Testis (tissue), 2 donors: ENCODE measurements at regions not wholly inside any gene's neighbourhood (a gene's known extent, or its start where the extent isn't known, plus 50 kb on each side); places are given as distances from the start of the nearest gene placed in this dataset.

Experiments
- DNase-seq: peaks from one replicate; pipeline ENCODE4 v3.0.0-alpha.2; 2019
- H3K27ac ChIP-seq, 2 donors: fragments of 200-600 bp; sonication (generic); one replicate each; pipeline ENCODE4 v1.5.1; 2019
- H3K27me3 ChIP-seq: fragments of 200-600 bp; sonication (generic); one replicate; pipeline ENCODE4 v1.5.1; 2019
- H3K36me3 ChIP-seq: fragments of 200-600 bp; sonication (generic); one replicate; pipeline ENCODE4 v1.5.1; 2017; ENCODE audit warnings: low read depth; ENCODE audit errors: missing control alignments
- H3K4me1 ChIP-seq: fragments of 200-600 bp; sonication (generic); one replicate; pipeline ENCODE4 v1.5.1; 2019
- H3K4me3 ChIP-seq, 2 donors: fragments of 200-600 bp; sonication (generic); one replicate each; pipeline ENCODE4 v1.5.1; 2017 to 2019
- H3K9me3 ChIP-seq: fragments of 200-600 bp; sonication (generic); one replicate; pipeline ENCODE4 v1.5.1; 2017
- POLR2A ChIP-seq: fragments of 450-650 bp; IDR thresholded peaks from one replicate; pipeline ENCODE4 v1.6.1; 2017; ENCODE audit warnings: antibody characterized with exemption, mild to moderate bottlenecking, moderate library complexity
- WGBS, 2 donors: methylation state at CpG; one replicate each; pipeline ENCODE4 v1.1.5; 2018; 5-methylcytosine and 5-hydroxymethylcytosine counted together
- intact Hi-C: fragments of 100-400 bp; cut with DNase I; formaldehyde crosslinking; loops from one replicate; pipeline ENCODE4 v1.15.1; 2023; ENCODE audit warnings: low total_unique reads
- TF ChIP-seq, protein P1 (sequence below), 3 experiments: fragments of 450-650 bp in 2 of 3; fragments of 200-600 bp in 1 of 3; sonication (generic) in 1 of 3; IDR thresholded peaks; one replicate each; pipeline ENCODE4 v1.5.1; 2016 to 2019; ENCODE audit warnings: antibody characterized with exemption in 3 of 3, mild to moderate bottlenecking in 2 of 3, moderate library complexity in 1 of 3

DNA sequence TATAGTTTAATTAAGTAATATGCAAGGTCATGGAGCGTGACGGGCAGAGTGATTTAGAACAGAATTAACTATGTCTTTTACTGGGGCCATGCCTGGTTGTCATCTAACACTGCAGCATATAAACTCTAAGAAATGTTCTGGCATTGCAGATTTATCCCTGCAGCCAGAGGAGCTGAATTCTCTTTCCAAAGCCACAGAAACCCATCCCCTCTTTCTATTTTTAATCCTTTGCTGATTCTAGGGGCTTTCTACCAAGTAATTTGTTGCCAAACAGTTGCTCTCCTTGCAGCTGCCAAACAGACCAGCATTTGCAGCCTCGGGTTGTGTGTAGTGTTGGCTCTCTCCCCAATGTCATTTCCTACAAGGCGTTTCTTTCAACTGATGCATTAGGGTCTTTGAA is 243.2 kb upstream of the MON1B start:
- Histone ChIP-seq H3K4me3 (no peak overlapping the region), H3K9me3 (no peaks in the 10 kb centered on the region), H3K27me3 (no peaks in the 10 kb centered on the region), H3K36me3 (no peaks in the 10 kb centered on the region), H3K4me1 (no peaks in the 10 kb centered on the region), H3K27ac (no peak overlapping the region)
- 47 to 49% methylated on average over 4 of the region's 4 CpGs for WGBS, 2 donors
- TF ChIP-seq, protein P1, sequence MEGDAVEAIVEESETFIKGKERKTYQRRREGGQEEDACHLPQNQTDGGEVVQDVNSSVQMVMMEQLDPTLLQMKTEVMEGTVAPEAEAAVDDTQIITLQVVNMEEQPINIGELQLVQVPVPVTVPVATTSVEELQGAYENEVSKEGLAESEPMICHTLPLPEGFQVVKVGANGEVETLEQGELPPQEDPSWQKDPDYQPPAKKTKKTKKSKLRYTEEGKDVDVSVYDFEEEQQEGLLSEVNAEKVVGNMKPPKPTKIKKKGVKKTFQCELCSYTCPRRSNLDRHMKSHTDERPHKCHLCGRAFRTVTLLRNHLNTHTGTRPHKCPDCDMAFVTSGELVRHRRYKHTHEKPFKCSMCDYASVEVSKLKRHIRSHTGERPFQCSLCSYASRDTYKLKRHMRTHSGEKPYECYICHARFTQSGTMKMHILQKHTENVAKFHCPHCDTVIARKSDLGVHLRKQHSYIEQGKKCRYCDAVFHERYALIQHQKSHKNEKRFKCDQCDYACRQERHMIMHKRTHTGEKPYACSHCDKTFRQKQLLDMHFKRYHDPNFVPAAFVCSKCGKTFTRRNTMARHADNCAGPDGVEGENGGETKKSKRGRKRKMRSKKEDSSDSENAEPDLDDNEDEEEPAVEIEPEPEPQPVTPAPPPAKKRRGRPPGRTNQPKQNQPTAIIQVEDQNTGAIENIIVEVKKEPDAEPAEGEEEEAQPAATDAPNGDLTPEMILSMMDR (IDR thresholded peaks at IDR 0.05), result no peak
- TF ChIP-seq POLR2A, result no peak
- no peak for DNase-seq
- intact Hi-C loops, result no loop called here

DNA sequence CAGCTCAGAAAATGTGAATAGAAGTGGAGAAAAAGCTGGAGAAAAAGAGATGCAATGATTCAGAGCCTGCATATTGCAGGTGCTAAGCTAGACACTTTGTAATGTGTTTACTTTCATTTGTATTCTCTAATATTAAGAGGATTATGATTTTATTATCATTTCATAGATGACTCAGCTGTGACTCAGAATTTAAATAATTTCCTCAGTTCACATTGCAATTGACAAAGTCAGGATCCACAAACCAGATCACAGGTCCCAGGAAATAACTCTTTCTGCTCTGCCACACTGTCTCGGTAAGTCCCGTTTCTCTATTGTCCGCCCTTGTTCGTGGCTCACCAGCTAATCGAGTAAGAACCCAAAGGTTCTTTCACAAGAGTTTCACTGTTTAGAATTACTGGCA is 235.4 kb upstream of the MON1B start:
- no peak overlapping the region for H3K4me3 ChIP-seq
- no peak overlapping the region for H3K27ac ChIP-seq
- intact Hi-C loops, result no loop called here
- H3K4me1 ChIP-seq, result no peaks in the 10 kb centered on the region
- H3K27me3 ChIP-seq, result no peaks in the 10 kb centered on the region
- TF ChIP-seq, protein P1 (IDR thresholded peaks at IDR 0.05), result no peak
- TF ChIP-seq POLR2A, result no peak
- 77 to 84% methylated on average over 5 of the region's 5 CpGs for WGBS, 2 donors
- DNase-seq, result no peak
- no peaks in the 10 kb centered on the region for H3K36me3 ChIP-seq
- H3K9me3 ChIP-seq, result no peaks in the 10 kb centered on the region

DNA sequence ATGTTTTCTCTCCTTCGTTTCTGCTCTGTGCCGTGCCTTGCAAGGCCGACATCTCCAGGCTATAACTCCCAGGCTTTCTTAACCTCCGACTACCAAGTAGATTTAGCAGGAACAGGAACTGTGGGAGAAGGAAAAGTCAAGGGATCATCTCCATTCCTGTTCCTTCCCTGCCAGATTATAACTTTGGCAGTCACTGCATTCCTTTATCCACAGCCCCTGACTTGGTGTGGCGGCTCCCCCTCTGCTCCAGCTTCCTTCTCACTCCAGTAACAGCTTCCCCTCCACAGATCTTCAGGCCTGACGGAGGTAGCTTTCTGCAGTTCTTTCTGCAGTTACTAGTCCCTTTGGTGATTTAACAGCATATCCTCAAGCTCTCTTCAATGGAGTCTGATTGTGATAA is 234.6 kb upstream of the MON1B start:
- Histone ChIP-seq H3K4me3 (no peak overlapping the region), H3K9me3 (no peaks in the 10 kb centered on the region), H3K27ac (no peak overlapping the region), H3K4me1 (no peaks in the 10 kb centered on the region), H3K27me3 (no peaks in the 10 kb centered on the region), H3K36me3 (no peaks in the 10 kb centered on the region)
- 45 to 47% methylated on average over 6 of the region's 6 CpGs for WGBS, 2 donors
- TF ChIP-seq, protein P1 (IDR thresholded peaks at IDR 0.05), result no peak
- no peak for TF ChIP-seq POLR2A
- intact Hi-C loops, result no loop called here
- no peak for DNase-seq

DNA sequence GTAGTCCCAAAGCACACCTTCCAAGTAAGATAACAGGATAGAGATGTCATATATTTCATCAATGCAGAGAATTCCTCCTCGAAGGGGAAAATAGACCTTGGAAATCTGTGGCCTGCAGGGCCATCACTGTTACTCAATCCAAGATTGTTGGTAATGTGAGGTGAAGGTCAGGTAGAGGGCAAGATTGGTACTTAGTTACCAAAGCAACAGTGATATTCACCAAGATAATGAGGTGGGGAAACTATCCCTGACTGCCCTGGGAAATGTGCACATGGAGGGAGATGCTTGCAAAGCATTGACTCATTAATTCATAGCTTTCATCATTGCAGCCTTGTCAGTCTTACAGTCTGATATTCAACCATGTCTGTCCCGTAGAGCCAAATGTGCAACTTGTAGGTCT is 234.1 kb upstream of the MON1B start:
- no peaks in the 10 kb centered on the region for H3K27me3 ChIP-seq
- intact Hi-C loops, result no loop called here
- H3K36me3 ChIP-seq, result no peaks in the 10 kb centered on the region
- no peaks in the 10 kb centered on the region for H3K9me3 ChIP-seq
- no peak overlapping the region for H3K27ac ChIP-seq
- 49 to 53% methylated on average over 2 of the region's 2 CpGs for WGBS, 2 donors
- no peak for DNase-seq
- TF ChIP-seq, protein P1 (IDR thresholded peaks at IDR 0.05), result no peak
- no peak for TF ChIP-seq POLR2A
- no peaks in the 10 kb centered on the region for H3K4me1 ChIP-seq
- H3K4me3 ChIP-seq, result no peak overlapping the region

DNA sequence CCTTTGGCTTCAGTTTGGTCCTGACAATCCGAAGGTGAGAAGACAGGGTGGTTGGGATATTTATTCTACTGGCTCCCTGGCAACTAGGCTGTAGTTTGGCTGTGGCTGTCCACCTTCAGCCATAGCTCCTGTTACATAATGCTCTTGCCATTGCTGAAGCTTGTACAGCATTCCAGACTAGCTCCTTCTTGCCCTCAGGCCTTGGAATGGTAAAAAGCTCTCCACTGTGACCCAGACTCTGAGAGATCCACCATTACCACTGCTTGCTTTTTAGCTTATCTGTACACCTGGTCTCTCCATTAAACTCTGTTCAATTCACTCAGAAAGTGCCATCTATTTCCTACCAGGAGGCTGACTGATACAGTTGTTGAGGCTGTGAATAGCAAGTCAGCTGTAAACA is 231.8 kb upstream of the MON1B start:
- Histone ChIP-seq H3K4me3 (no peak overlapping the region), H3K27me3 (no peaks in the 10 kb centered on the region), H3K9me3 (no peaks in the 10 kb centered on the region), H3K36me3 (no peaks in the 10 kb centered on the region), H3K4me1 (no peaks in the 10 kb centered on the region), H3K27ac (no peak overlapping the region)
- no peak for DNase-seq
- no peak for TF ChIP-seq POLR2A
- TF ChIP-seq, protein P1 (IDR thresholded peaks at IDR 0.05), result no peak
- WGBS, 2 donors, result 78 to 100% methylated on average over 1 of the region's 1 CpG
- intact Hi-C loops, result no loop called here
